Upper lobe of left lung (tissue), 4 donors: ENCODE measurements at regions not wholly inside any gene's neighbourhood (a gene's known extent, or its start where the extent isn't known, plus 50 kb on each side); places are given as distances from the start of the nearest gene placed in this dataset.

ENCODE experiments used
- EP300 ChIP-seq, 4 donors: sonication (generic); formaldehyde crosslinking; IDR thresholded peaks; one replicate each; pipeline ENCODE4 v1.5.1; 2017; ENCODE audit warnings: antibody characterized with exemption in 4 of 4, control low read depth in 2 of 4
- POLR2A ChIP-seq, 4 donors: fragments of 450-650 bp; IDR thresholded peaks; one replicate each; pipeline ENCODE4 v1.5.1; 2016 to 2017; ENCODE audit warnings: antibody characterized with exemption in 4 of 4, mild to moderate bottlenecking in 2 of 4
- POLR2AphosphoS5 ChIP-seq, 2 donors: sonication (generic); formaldehyde crosslinking; IDR thresholded peaks; one replicate each; pipeline ENCODE4 v1.5.1; 2017; ENCODE audit warnings: antibody characterized with exemption in 2 of 2
- TF ChIP-seq, protein P1 (sequence below), 6 experiments: fragments of 450-650 bp in 4 of 6; fragments of 200-600 bp in 2 of 6; sonication (generic) in 2 of 6; IDR thresholded peaks; one replicate each; pipeline ENCODE4 v1.5.1; 2016 to 2019; ENCODE audit warnings: antibody characterized with exemption in 6 of 6

GRCh38 chr13:79037197-79037596 is 368.9 kb downstream of the RBM26 start:
- no peak for TF ChIP-seq POLR2AphosphoS5 (IDR thresholded peaks at IDR 0.05)
- TF ChIP-seq, protein P1, sequence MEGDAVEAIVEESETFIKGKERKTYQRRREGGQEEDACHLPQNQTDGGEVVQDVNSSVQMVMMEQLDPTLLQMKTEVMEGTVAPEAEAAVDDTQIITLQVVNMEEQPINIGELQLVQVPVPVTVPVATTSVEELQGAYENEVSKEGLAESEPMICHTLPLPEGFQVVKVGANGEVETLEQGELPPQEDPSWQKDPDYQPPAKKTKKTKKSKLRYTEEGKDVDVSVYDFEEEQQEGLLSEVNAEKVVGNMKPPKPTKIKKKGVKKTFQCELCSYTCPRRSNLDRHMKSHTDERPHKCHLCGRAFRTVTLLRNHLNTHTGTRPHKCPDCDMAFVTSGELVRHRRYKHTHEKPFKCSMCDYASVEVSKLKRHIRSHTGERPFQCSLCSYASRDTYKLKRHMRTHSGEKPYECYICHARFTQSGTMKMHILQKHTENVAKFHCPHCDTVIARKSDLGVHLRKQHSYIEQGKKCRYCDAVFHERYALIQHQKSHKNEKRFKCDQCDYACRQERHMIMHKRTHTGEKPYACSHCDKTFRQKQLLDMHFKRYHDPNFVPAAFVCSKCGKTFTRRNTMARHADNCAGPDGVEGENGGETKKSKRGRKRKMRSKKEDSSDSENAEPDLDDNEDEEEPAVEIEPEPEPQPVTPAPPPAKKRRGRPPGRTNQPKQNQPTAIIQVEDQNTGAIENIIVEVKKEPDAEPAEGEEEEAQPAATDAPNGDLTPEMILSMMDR (IDR thresholded peaks at IDR 0.05), result no peak
- TF ChIP-seq EP300 (IDR thresholded peaks at IDR 0.05), result no peak
- TF ChIP-seq POLR2A (IDR thresholded peaks at IDR 0.05), result no peak
